HG03342 (cell line): ENCODE measurements at regions not wholly inside any gene's neighbourhood (a gene's known extent, or its start where the extent isn't known, plus 50 kb on each side); places are given as distances from the start of the nearest gene placed in this dataset.
"Not testable (repeated sequence)": the region's sequence is repeated elsewhere in the genome, so short reads cannot be mapped to it uniquely, and the experiment has no call there.

Source experiments
- ATAC-seq: cut with Tn5 transposase; IDR thresholded peaks from one replicate; pipeline ENCODE4 v1.9.1; 2021; ENCODE audit warnings: mild to moderate bottlenecking, moderate library complexity; ENCODE audit not compliant: unreplicated experiment

- no peak for ATAC-seq
Observed at GRCh38 chr4:164177153-164177552, 576.8 kb upstream of the SMIM31 start.

- ATAC-seq = no peak
Observed at GRCh38 chr4:164177753-164178152, 576.2 kb upstream of the SMIM31 start.

GRCh38 chr4:164188236-164188635 is 565.7 kb upstream of the SMIM31 start:
- no peak for ATAC-seq

GRCh38 chr4:164192844-164193243 is 561.1 kb upstream of the SMIM31 start:
- ATAC-seq = no peak

GRCh38 chr4:164193676-164194075 is 560.3 kb upstream of the SMIM31 start:
- no peak for ATAC-seq

- no peak for ATAC-seq
Observed at GRCh38 chr4:164197556-164197955, 556.4 kb upstream of the SMIM31 start.

- ATAC-seq = no peak
Observed at GRCh38 chr4:164203476-164203875, 550.5 kb upstream of the SMIM31 start.

GRCh38 chr4:164204434-164204833 is 549.5 kb upstream of the SMIM31 start:
- ATAC-seq = no peak

- no peak for ATAC-seq
Observed at GRCh38 chr4:164207460-164207859, 546.5 kb upstream of the SMIM31 start.

GRCh38 chr4:164210377-164210776 is 543.6 kb upstream of the SMIM31 start:
- no peak for ATAC-seq

- no peak for ATAC-seq
Observed at GRCh38 chr4:164212134-164212533, 541.8 kb upstream of the SMIM31 start.

GRCh38 chr4:164212714-164213113 is 541.2 kb upstream of the SMIM31 start:
- no peak for ATAC-seq

GRCh38 chr4:164215113-164215741 is 538.7 kb upstream of the SMIM31 start:
- ATAC-seq = no peak

GRCh38 chr4:164221631-164222030 is 532.3 kb upstream of the SMIM31 start:
- no peak for ATAC-seq

GRCh38 chr4:164224871-164225270 is 529.1 kb upstream of the SMIM31 start:
- ATAC-seq = no peak

GRCh38 chr4:164229255-164229654 is 524.7 kb upstream of the SMIM31 start:
- no peak for ATAC-seq

- ATAC-seq = no peak
Observed at GRCh38 chr4:164239433-164239832, 514.5 kb upstream of the SMIM31 start.

- ATAC-seq = no peak
Observed at GRCh38 chr4:164239976-164240375, 514.0 kb upstream of the SMIM31 start.

GRCh38 chr4:164251257-164251656 is 502.7 kb upstream of the SMIM31 start:
- ATAC-seq = no peak

- no peak for ATAC-seq
Observed at GRCh38 chr4:164252286-164252685, 501.6 kb upstream of the SMIM31 start.

- no peak for ATAC-seq
Observed at GRCh38 chr4:164261831-164262230, 492.1 kb upstream of the SMIM31 start.

- ATAC-seq = not testable (repeated sequence)
Observed at GRCh38 chr4:164262508-164262907, 491.4 kb upstream of the SMIM31 start.

- not testable (repeated sequence) for ATAC-seq
Observed at GRCh38 chr4:164277414-164277813, 476.5 kb upstream of the SMIM31 start.
